ENCODE measurements at regions not wholly inside any gene's neighbourhood (a gene's known extent, or its start where the extent isn't known, plus 50 kb on each side); places are given as distances from the start of the nearest gene placed in this dataset.

GRCh38 chr18:51666763-51667191 lies 469.3 kb upstream of the MEX3C start:
- TF ChIP-seq EZH2phosphoT487 (IDR thresholded peaks at IDR 0.05; ENCODE audit: borderline replicate concordance) (no peak), ZNF274 (IDR thresholded peaks at IDR 0.05; ENCODE audit: low read depth, low read length) (no peak), POLR2A (IDR thresholded peaks at IDR 0.05; ENCODE audit: borderline replicate concordance, extremely low read depth, insufficient read depth, insufficient read length) (no peak), SP1 (IDR thresholded peaks at IDR 0.05; ENCODE audit: low read depth) (no peak), TCF7L2 (IDR thresholded peaks at IDR 0.05; ENCODE audit: borderline replicate concordance, extremely low read depth, insufficient read depth, insufficient read length) (no peak), POLR2AphosphoS5 (IDR thresholded peaks at IDR 0.05; ENCODE audit: low read depth, low read length) (no peak), SRF (IDR thresholded peaks at IDR 0.05; ENCODE audit: low read depth) (no peak), CBX3 (IDR thresholded peaks at IDR 0.05; ENCODE audit: low read depth) (no peak), CTCF (IDR thresholded peaks at IDR 0.05 in 2 of 3, conservative IDR thresholded peaks at IDR 0.05 in 1 of 3; ENCODE audit: borderline replicate concordance in 1 of 3, insufficient read depth in 1 of 3, low read depth in 2 of 3, low read length in 2 of 3) (no peak), ZFX (IDR thresholded peaks at IDR 0.05) (no peak)
- H3K4me3 ChIP-seq (replicated peaks in 1 of 2; ENCODE audit: low read depth in 1 of 2, low read length in 2 of 2) = no peak overlapping the region
- H3K27ac ChIP-seq (ENCODE audit: low read depth, low read length) = no peak overlapping the region
- H3K9me2 ChIP-seq (ENCODE audit: insufficient read depth) = no peaks in the 10 kb centered on the region
- H3K4me1 ChIP-seq (ENCODE audit: control insufficient read depth in 1 of 2, insufficient read depth in 2 of 2, low read length in 2 of 2) = no peaks in the 10 kb centered on the region
- H3K27me3 ChIP-seq (ENCODE audit: insufficient read depth, low read length) = no peaks in the 10 kb centered on the region
- no TSS peak for BruUV-seq (replicated peaks)
- no peak for ATAC-seq
- no peak overlapping the region for H3K4me2 ChIP-seq (ENCODE audit: low read length)
- H2AFZ ChIP-seq (ENCODE audit: low read depth, low read length, poor library complexity, severe bottlenecking) = no peak overlapping the region
- POLR2A ChIA-PET = no interaction called here
- intact Hi-C loops (cut with micrococcal nuclease) = loop anchor here (5.0 to 10.0 kb wide), 2 partner anchors 554 to 1718 kb away; no protein-coding TSS in a partner anchor
- H3K36me3 ChIP-seq (ENCODE audit: control insufficient read depth in 1 of 2, insufficient read depth in 2 of 2, low read length in 2 of 2) = no peaks in the 10 kb centered on the region
- RAD21 ChIA-PET (ENCODE audit: low non-redundant PET in 1 of 2, low total read pairs in 2 of 2, uncharacterized antibody in 2 of 2, unreplicated experiment in 2 of 2) = no interaction called here
- H4K20me1 ChIP-seq (ENCODE audit: insufficient read depth) = no peaks in the 10 kb centered on the region
- H3K79me2 ChIP-seq (ENCODE audit: insufficient read depth, low read length) = no peaks in the 10 kb centered on the region
- no peaks in the 10 kb centered on the region for H3K9me3 ChIP-seq (ENCODE audit: control insufficient read depth in 1 of 2, insufficient read depth in 1 of 2, low read depth in 1 of 2, low read length in 2 of 2)
- no peak for DNase-seq (ENCODE audit: low read depth, low spot score)
- CTCF ChIA-PET = no interaction called here
- H3K9ac ChIP-seq (ENCODE audit: low read length) = no peak overlapping the region

Measured in HCT116 (cell line).